Choroid plexus epithelial cell (primary cell): ENCODE measurements at regions not wholly inside any gene's neighbourhood (a gene's known extent, or its start where the extent isn't known, plus 50 kb on each side); places are given as distances from the start of the nearest gene placed in this dataset.
"Not testable (repeated sequence)": the region's sequence is repeated elsewhere in the genome, so short reads cannot be mapped to it uniquely, and the experiment has no call there.

Source experiments
- DNase-seq: peaks from one replicate; pipeline ENCODE4 v3.0.0-alpha.2; 2010; ENCODE audit warnings: low read depth
- H3K4me3 ChIP-seq: 2 replicates; pipeline ENCODE4 v1.5.1; 2011; ENCODE audit warnings: low read depth, mild to moderate bottlenecking, control low read depth, low read length, moderate library complexity
- CTCF ChIP-seq: conservative IDR thresholded peaks from 2 replicates; pipeline ENCODE4 v1.5.1; 2011; ENCODE audit warnings: low read depth, mild to moderate bottlenecking, control low read depth, inconsistent platforms, low read length, moderate library complexity

GRCh38 chr1:121558034-121558433 lies 373.3 kb downstream of the SRGAP2C start:
- DNase-seq, H3K4me3 ChIP-seq: not testable (repeated sequence)

- DNase-seq, result peak; percentile 77
- no peak for TF ChIP-seq CTCF
- no peak overlapping the region for H3K4me3 ChIP-seq
These were observed 373.7 kb downstream of the SRGAP2C start for GRCh38 chr1:121558514-121558913.

- no peak for DNase-seq
- no peak overlapping the region for H3K4me3 ChIP-seq
- no peak for TF ChIP-seq CTCF
These were observed 381.6 kb downstream of the SRGAP2C start for GRCh38 chr1:121566346-121566745.

DNA sequence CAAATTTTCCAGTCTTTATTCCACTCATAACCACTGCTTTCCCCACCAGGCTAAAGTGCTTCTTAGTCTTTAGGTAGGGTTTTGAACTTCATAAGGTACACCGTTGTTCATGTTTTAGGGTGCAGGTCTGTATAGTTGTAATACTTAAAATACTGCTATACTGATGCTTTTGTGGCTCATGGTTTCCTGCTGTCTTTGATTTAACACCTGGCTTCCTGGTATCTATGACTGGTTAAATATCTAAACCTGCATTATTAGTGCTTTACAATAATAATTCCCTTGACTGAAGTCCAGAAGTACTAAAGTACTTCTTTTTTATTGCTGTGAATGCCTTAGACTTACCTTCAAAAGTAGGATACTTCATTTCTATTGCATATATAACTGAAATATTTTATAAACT lies 384.7 kb downstream of the SRGAP2C start:
- H3K4me3 ChIP-seq, result no peak overlapping the region
- no peak for DNase-seq
- TF ChIP-seq CTCF, result no peak

DNA sequence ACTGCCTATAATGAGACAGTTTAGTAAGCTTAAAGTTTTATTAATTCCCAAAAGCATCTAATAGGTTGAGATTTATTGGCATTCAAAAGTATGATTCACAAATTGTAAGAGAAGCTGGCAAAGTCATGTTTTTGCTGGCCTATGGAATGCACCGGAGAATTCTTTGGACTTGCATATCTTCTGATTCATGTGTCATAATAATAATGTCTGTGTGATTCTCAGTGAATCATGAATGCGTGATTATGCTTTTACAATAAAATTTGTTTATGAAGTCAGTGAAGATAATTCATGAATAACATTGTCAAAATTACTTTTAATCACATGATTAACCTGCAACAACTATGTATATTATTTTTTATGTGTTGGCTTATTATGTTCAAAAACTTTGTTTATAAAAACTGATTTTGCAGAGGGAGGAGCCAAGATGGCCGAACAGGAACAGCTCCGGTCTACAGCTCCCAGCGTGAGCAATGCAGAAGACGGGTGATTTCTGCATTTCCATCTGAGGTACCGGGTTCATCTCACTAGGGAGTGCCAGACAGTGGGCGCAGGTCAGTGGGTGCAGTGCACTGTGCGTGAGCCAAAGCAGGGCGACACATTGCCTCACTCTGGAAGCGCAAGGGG lies 389.2 kb downstream of the SRGAP2C start:
- DNase-seq, result peak; percentile 18
- H3K4me3 ChIP-seq, result not testable (repeated sequence)

GRCh38 chr1:121574505-121574899 lies 389.7 kb downstream of the SRGAP2C start:
- H3K4me3 ChIP-seq, DNase-seq: not testable (repeated sequence)

DNA sequence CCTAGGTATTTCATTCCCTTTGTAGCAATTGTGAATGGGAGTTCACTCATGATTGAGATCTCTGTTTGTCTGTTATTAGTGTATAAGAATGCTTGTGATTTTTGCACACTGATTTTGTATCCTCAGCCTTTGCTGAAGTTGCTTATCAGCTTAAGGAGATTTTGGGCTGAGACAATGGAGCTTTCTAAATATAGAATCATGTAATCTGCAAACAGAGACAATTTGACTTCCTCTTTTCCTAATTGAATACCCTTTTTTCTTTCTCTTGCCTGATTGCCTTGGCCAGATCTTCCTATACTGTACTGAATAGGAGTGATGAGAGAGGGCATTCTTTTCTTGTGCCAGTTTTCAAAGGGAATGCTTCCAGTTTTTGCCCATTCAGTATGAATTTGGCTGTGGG lies 398.1 kb downstream of the SRGAP2C start:
- not testable (repeated sequence) for H3K4me3 ChIP-seq, DNase-seq

GRCh38 chr1:121586369-121587229 lies 401.8 kb downstream of the SRGAP2C start:
- TF ChIP-seq CTCF, result no peak
- no peak for DNase-seq
- H3K4me3 ChIP-seq, result no peak overlapping the region

GRCh38 chr1:121587230-121587569 lies 402.4 kb downstream of the SRGAP2C start:
- TF ChIP-seq CTCF, result no peak
- no peak overlapping the region for H3K4me3 ChIP-seq

More at GRCh38 chr1:121587230-121587569, 402.4 kb downstream of the SRGAP2C start:
- DNase-seq, result no peak
